Thyroid gland (tissue), 4 donors: ENCODE measurements at regions not wholly inside any gene's neighbourhood (a gene's known extent, or its start where the extent isn't known, plus 50 kb on each side); places are given as distances from the start of the nearest gene placed in this dataset.

Experiments
- DNase-seq, 2 donors: peaks; one replicate each; pipeline ENCODE4 v3.0.0-alpha.2; 2019
- H3K27ac ChIP-seq, 3 donors: fragments of 200-600 bp; sonication (generic); 1 replicate in 2 of 3; 2 replicates in 1 of 3; pipeline ENCODE4 v1.5.1; 2016 to 2019; ENCODE audit warnings: mild to moderate bottlenecking in 1 of 3, moderate library complexity in 1 of 3
- H3K27me3 ChIP-seq: fragments of 200-600 bp; sonication (generic); one replicate; pipeline ENCODE4 v1.5.1; 2019
- H3K36me3 ChIP-seq, 2 donors: fragments of 200-600 bp; sonication (generic); one replicate each; pipeline ENCODE4 v1.5.1; 2016 to 2019
- H3K4me1 ChIP-seq, 2 donors: fragments of 200-600 bp; sonication (generic); one replicate each; pipeline ENCODE4 v1.5.1; 2017 to 2019
- H3K4me3 ChIP-seq, 3 donors: fragments of 200-600 bp; sonication (generic); replicated peaks in 1 of 3; 1 replicate in 2 of 3; 2 replicates in 1 of 3; pipeline ENCODE4 v1.5.1; 2016; ENCODE audit warnings: mild to moderate bottlenecking in 1 of 3
- H3K9me3 ChIP-seq: fragments of 200-600 bp; sonication (generic); one replicate; pipeline ENCODE4 v1.5.1; 2017
- POLR2A ChIP-seq, 2 donors: fragments of 450-650 bp; IDR thresholded peaks; one replicate each; pipeline ENCODE4 v1.6.1; 2017; ENCODE audit warnings: antibody characterized with exemption in 2 of 2, mild to moderate bottlenecking in 2 of 2, moderate library complexity in 1 of 2
- WGBS, 2 donors: methylation state at CpG; one replicate each; pipeline ENCODE4 v1.1.5; 2017; 5-methylcytosine and 5-hydroxymethylcytosine counted together
- intact Hi-C: fragments of 100-400 bp; cut with DNase I; formaldehyde crosslinking; loops from one replicate; pipeline ENCODE4 v1.15.1; 2023
- TF ChIP-seq, protein P1 (sequence below), 6 experiments: fragments of 200-600 bp in 3 of 6; fragments of 450-650 bp in 3 of 6; sonication (generic) in 3 of 6; IDR thresholded peaks; one replicate each; pipeline ENCODE4 v1.5.1; 2016 to 2019; ENCODE audit warnings: antibody characterized with exemption in 6 of 6, mild to moderate bottlenecking in 2 of 6, inconsistent platforms in 1 of 6, moderate library complexity in 1 of 6

GRCh38 chr11:112856591-112856990 is 104.6 kb upstream of the NCAM1 start:
- Histone ChIP-seq H3K36me3 (no peaks in the 10 kb centered on the region), H3K27me3 (no peaks in the 10 kb centered on the region), H3K4me1 (no peaks in the 10 kb centered on the region), H3K4me3 (no peak overlapping the region), H3K9me3 (no peaks in the 10 kb centered on the region), H3K27ac (no peak overlapping the region)
- TF ChIP-seq, protein P1, sequence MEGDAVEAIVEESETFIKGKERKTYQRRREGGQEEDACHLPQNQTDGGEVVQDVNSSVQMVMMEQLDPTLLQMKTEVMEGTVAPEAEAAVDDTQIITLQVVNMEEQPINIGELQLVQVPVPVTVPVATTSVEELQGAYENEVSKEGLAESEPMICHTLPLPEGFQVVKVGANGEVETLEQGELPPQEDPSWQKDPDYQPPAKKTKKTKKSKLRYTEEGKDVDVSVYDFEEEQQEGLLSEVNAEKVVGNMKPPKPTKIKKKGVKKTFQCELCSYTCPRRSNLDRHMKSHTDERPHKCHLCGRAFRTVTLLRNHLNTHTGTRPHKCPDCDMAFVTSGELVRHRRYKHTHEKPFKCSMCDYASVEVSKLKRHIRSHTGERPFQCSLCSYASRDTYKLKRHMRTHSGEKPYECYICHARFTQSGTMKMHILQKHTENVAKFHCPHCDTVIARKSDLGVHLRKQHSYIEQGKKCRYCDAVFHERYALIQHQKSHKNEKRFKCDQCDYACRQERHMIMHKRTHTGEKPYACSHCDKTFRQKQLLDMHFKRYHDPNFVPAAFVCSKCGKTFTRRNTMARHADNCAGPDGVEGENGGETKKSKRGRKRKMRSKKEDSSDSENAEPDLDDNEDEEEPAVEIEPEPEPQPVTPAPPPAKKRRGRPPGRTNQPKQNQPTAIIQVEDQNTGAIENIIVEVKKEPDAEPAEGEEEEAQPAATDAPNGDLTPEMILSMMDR (IDR thresholded peaks at IDR 0.05) = no peak
- TF ChIP-seq POLR2A (IDR thresholded peaks at IDR 0.05) = no peak
- DNase-seq = no peak
- 61 to 67% methylated on average over 2 of the region's 2 CpGs for WGBS, 2 donors
- intact Hi-C loops = no loop called here

- no peak for DNase-seq
Observed at GRCh38 chr11:112858289-112859023, 102.8 kb upstream of the NCAM1 start.

DNA sequence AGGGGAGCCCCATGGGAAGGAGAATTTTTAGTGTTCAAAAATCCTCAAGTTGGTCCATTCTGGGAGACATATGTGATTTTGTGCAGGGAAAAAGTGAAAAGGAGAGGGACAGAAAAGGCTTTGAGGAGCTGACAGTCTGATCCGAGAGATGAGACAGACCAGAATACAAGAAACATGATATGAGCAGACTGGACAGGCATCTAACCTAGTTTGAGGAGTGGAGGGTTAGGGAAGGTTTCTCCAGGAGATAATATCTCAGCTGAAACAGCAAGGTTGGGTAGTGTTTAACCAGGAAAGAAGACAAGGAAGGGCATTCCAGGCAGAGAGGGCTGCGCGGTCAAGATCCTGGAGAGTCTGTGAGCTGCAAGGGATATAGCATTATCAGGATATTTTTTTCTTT is 101.4 kb upstream of the NCAM1 start:
- 90% methylated on average over 3 of the region's 3 CpGs for WGBS, 2 donors
- Histone ChIP-seq H3K27ac (no peak overlapping the region), H3K9me3 (no peaks in the 10 kb centered on the region), H3K4me3 (no peak overlapping the region), H3K4me1 (no peaks in the 10 kb centered on the region), H3K27me3 (no peaks in the 10 kb centered on the region), H3K36me3 (no peaks in the 10 kb centered on the region)
- intact Hi-C loops = no loop called here
- TF ChIP-seq POLR2A (IDR thresholded peaks at IDR 0.05) = no peak
- TF ChIP-seq, protein P1 (IDR thresholded peaks at IDR 0.05) = no peak
- no peak for DNase-seq

More at GRCh38 chr11:112858289-112859023, 102.8 kb upstream of the NCAM1 start:
- H3K4me1 ChIP-seq = no peaks in the 10 kb centered on the region
- no peaks in the 10 kb centered on the region for H3K27me3 ChIP-seq
- intact Hi-C loops = no loop called here
- no peaks in the 10 kb centered on the region for H3K36me3 ChIP-seq
- no peaks in the 10 kb centered on the region for H3K9me3 ChIP-seq
- 77 to 78% methylated on average over 5 of the region's 5 CpGs for WGBS, 2 donors
- H3K4me3 ChIP-seq = no peak overlapping the region
- TF ChIP-seq POLR2A (IDR thresholded peaks at IDR 0.05) = no peak
- TF ChIP-seq, protein P1 (IDR thresholded peaks at IDR 0.05) = no peak
- H3K27ac ChIP-seq = no peak overlapping the region

- H3K9me3 ChIP-seq = no peaks in the 10 kb centered on the region
- no peaks in the 10 kb centered on the region for H3K27me3 ChIP-seq
- no peaks in the 10 kb centered on the region for H3K4me1 ChIP-seq
- H3K36me3 ChIP-seq = no peaks in the 10 kb centered on the region
- intact Hi-C loops = no loop called here
- DNase-seq = no peak
- H3K27ac ChIP-seq = no peak overlapping the region
- H3K4me3 ChIP-seq = no peak overlapping the region
- TF ChIP-seq, protein P1 (IDR thresholded peaks at IDR 0.05) = no peak
- no peak for TF ChIP-seq POLR2A (IDR thresholded peaks at IDR 0.05)
Observed at GRCh38 chr11:112861356-112861755, 99.9 kb upstream of the NCAM1 start.

DNA sequence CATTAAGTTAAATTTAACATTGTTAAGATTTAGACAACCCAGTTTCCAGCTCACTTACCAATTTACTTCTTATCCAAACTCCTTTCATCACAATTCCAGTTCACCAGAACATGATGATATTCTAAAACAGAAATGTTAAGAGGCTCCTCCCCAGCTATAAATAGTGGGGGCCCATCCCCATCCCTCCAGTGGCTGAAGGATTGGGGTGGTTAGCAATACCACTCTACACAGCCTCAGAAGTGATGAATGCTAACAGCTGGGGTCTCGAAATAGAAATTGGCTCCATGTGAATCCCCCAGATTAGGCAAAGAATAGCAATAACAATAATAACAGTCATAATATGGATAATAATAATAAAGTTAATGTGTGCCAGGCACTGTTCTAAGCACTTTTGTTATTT is 97.9 kb upstream of the NCAM1 start:
- Histone ChIP-seq H3K4me1 (no peaks in the 10 kb centered on the region), H3K27ac (no peak overlapping the region), H3K36me3 (no peaks in the 10 kb centered on the region), H3K27me3 (no peaks in the 10 kb centered on the region), H3K4me3 (no peak overlapping the region), H3K9me3 (no peaks in the 10 kb centered on the region)
- no peak for DNase-seq
- intact Hi-C loops = no loop called here
- 81 to 89% methylated on average over 1 of the region's 1 CpG for WGBS, 2 donors
- no peak for TF ChIP-seq POLR2A (IDR thresholded peaks at IDR 0.05)
- TF ChIP-seq, protein P1 (IDR thresholded peaks at IDR 0.05) = no peak
